ENCODE measurements at regions not wholly inside any gene's neighbourhood (a gene's known extent, or its start where the extent isn't known, plus 50 kb on each side); places are given as distances from the start of the nearest gene placed in this dataset.

- no peak for TF ChIP-seq CTCF (IDR thresholded peaks at IDR 0.05; ENCODE audit: insufficient read depth, low read length, poor library complexity, severe bottlenecking)
Measured at GRCh38 chr2:8021921-8022320, 659.9 kb upstream of the ID2 start.

GRCh38 chr2:8022908-8023640 is 658.8 kb upstream of the ID2 start:
- Histone ChIP-seq H3K4me3 (replicated peaks; ENCODE audit: low read depth, low read length) (no peak overlapping the region), H3K27me3 (replicated peaks; ENCODE audit: control insufficient read depth, insufficient read depth, low read length) (no peaks in the 10 kb centered on the region), H3K36me3 (ENCODE audit: control insufficient read depth, insufficient read depth, low read length) (no peaks in the 10 kb centered on the region)
- DNase-seq (ENCODE audit: extremely low read depth, insufficient read length), result no peak
- no peak for TF ChIP-seq CTCF (IDR thresholded peaks at IDR 0.05; ENCODE audit: insufficient read depth, low read length, poor library complexity, severe bottlenecking)

More at GRCh38 chr2:8021921-8022320, 659.9 kb upstream of the ID2 start:
- H3K36me3 ChIP-seq (ENCODE audit: control insufficient read depth, insufficient read depth, low read length), result no peaks in the 10 kb centered on the region
- no peak for DNase-seq (ENCODE audit: extremely low read depth, insufficient read length)
- no peak overlapping the region for H3K4me3 ChIP-seq (replicated peaks; ENCODE audit: low read depth, low read length)
- H3K27me3 ChIP-seq (replicated peaks; ENCODE audit: control insufficient read depth, insufficient read depth, low read length), result no peaks in the 10 kb centered on the region

- H3K27me3 ChIP-seq (replicated peaks; ENCODE audit: control insufficient read depth, insufficient read depth, low read length), result no peaks in the 10 kb centered on the region
- DNase-seq (ENCODE audit: extremely low read depth, insufficient read length), result no peak
Measured at GRCh38 chr2:8024506-8024905, 657.4 kb upstream of the ID2 start.

GRCh38 chr2:8026381-8026780 is 655.5 kb upstream of the ID2 start:
- TF ChIP-seq CTCF (IDR thresholded peaks at IDR 0.05; ENCODE audit: insufficient read depth, low read length, poor library complexity, severe bottlenecking), result no peak
- no peaks in the 10 kb centered on the region for H3K27me3 ChIP-seq (replicated peaks; ENCODE audit: control insufficient read depth, insufficient read depth, low read length)
- H3K36me3 ChIP-seq (ENCODE audit: control insufficient read depth, insufficient read depth, low read length), result no peaks in the 10 kb centered on the region
- no peak overlapping the region for H3K4me3 ChIP-seq (replicated peaks; ENCODE audit: low read depth, low read length)
- no peak for DNase-seq (ENCODE audit: extremely low read depth, insufficient read length)

More at GRCh38 chr2:8024506-8024905, 657.4 kb upstream of the ID2 start:
- Histone ChIP-seq H3K36me3 (ENCODE audit: control insufficient read depth, insufficient read depth, low read length) (no peaks in the 10 kb centered on the region), H3K4me3 (replicated peaks; ENCODE audit: low read depth, low read length) (no peak overlapping the region)
- TF ChIP-seq CTCF (IDR thresholded peaks at IDR 0.05; ENCODE audit: insufficient read depth, low read length, poor library complexity, severe bottlenecking), result no peak

- no peak for DNase-seq (ENCODE audit: extremely low read depth, insufficient read length)
- H3K4me3 ChIP-seq (replicated peaks; ENCODE audit: low read depth, low read length), result no peak overlapping the region
- H3K27me3 ChIP-seq (replicated peaks; ENCODE audit: control insufficient read depth, insufficient read depth, low read length), result no peaks in the 10 kb centered on the region
- no peaks in the 10 kb centered on the region for H3K36me3 ChIP-seq (ENCODE audit: control insufficient read depth, insufficient read depth, low read length)
- TF ChIP-seq CTCF (IDR thresholded peaks at IDR 0.05; ENCODE audit: insufficient read depth, low read length, poor library complexity, severe bottlenecking), result no peak
Measured at GRCh38 chr2:8027387-8027786, 654.5 kb upstream of the ID2 start.
